ENCODE measurements at regions not wholly inside any gene's neighbourhood (a gene's known extent, or its start where the extent isn't known, plus 50 kb on each side); places are given as distances from the start of the nearest gene placed in this dataset.

- DNase-seq (ENCODE audit: low read depth) = no peak
- TF ChIP-seq, protein P1, sequence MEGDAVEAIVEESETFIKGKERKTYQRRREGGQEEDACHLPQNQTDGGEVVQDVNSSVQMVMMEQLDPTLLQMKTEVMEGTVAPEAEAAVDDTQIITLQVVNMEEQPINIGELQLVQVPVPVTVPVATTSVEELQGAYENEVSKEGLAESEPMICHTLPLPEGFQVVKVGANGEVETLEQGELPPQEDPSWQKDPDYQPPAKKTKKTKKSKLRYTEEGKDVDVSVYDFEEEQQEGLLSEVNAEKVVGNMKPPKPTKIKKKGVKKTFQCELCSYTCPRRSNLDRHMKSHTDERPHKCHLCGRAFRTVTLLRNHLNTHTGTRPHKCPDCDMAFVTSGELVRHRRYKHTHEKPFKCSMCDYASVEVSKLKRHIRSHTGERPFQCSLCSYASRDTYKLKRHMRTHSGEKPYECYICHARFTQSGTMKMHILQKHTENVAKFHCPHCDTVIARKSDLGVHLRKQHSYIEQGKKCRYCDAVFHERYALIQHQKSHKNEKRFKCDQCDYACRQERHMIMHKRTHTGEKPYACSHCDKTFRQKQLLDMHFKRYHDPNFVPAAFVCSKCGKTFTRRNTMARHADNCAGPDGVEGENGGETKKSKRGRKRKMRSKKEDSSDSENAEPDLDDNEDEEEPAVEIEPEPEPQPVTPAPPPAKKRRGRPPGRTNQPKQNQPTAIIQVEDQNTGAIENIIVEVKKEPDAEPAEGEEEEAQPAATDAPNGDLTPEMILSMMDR (IDR thresholded peaks at IDR 0.05; ENCODE audit: control insufficient read depth, insufficient read depth, low read depth, low read length, missing control alignments) = no peak
- H3K4me3 ChIP-seq (ENCODE audit: control insufficient read depth, low read depth, low read length) = no peak overlapping the region
Measured at GRCh38 chr4:178316211-178316610, 874.0 kb upstream of the AGA start.

DNA sequence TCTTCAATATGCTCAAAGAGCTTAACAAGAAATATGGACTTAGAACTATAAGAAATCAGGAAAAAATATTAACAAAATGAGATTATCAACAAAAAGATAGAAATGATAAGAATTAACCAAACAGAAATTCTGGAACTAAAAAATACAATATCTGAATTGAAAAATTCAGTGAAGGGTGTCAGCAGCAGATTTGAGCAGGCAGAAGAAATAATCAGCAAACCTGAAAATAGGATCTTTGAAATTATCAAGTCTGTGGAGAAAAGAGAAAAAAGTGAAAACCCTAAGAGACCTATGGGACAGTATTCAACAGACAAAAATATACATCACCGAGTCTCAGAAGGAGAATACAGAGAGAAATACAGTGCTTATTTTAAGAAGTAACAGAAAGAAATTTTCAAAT lies 877.8 kb upstream of the AGA start:
- TF ChIP-seq, protein P1 (IDR thresholded peaks at IDR 0.05; ENCODE audit: control insufficient read depth, insufficient read depth, low read depth, low read length, missing control alignments) = no peak
- DNase-seq (ENCODE audit: low read depth) = no peak
- H3K4me3 ChIP-seq (ENCODE audit: control insufficient read depth, low read depth, low read length) = no peak overlapping the region

DNA sequence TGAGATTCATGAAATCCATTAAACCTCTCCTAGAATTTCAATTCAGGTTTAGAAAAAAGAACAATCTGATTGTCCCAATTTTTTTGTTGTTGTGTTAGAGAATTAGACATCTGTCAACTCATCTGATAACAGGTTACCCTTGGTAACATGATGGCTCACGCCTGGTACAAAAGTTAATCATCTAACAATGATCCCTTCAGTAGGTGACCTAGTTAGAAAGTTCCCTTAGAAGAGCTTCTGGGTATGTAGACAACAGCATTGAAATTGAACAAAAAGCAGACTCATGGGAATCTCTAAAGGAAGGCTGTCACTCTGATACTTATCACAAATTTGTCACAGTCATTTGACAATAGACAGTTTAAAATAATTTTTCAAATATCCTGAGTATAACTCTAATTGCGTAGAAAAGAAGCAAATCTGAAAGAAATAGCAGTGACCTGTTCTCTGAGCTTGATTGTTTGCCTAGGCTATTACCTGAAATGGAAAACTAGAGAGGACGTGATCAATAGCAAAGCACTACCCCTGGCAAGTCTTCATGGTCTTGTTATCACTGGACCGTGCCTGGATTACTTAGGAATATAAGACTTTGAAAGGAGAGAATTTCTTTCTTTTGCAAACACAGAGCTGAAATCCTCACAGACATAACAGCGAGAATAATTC lies 880.4 kb upstream of the AGA start:
- no peak for DNase-seq (ENCODE audit: low read depth)
- TF ChIP-seq, protein P1 (IDR thresholded peaks at IDR 0.05; ENCODE audit: control insufficient read depth, insufficient read depth, low read depth, low read length, missing control alignments) = no peak
- no peak overlapping the region for H3K4me3 ChIP-seq (ENCODE audit: control insufficient read depth, low read depth, low read length)

- no peak overlapping the region for H3K4me3 ChIP-seq (ENCODE audit: control insufficient read depth, low read depth, low read length)
- no peak for DNase-seq (ENCODE audit: low read depth)
- TF ChIP-seq, protein P1 (IDR thresholded peaks at IDR 0.05; ENCODE audit: control insufficient read depth, insufficient read depth, low read depth, low read length, missing control alignments) = no peak
Measured at GRCh38 chr4:178329226-178329872, 887.1 kb upstream of the AGA start.

DNA sequence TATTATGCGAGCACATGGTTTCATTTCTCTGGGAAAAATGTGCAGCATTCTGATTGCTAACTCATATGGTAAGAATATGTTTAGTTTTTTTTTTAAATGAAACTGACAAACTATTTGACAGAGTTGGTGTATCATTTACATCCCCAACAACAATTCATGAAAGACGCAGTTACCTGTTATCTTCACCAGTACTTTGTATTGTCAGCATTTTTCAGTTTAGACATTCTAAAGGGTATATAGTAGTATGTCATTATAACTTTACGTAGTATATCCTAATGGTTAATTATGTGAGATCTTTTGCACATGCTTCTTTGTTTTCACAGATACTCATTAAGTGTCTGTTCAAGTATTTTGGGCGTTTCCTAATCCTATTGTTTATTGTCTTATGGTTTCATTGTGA lies 891.1 kb upstream of the AGA start:
- TF ChIP-seq, protein P1 (IDR thresholded peaks at IDR 0.05; ENCODE audit: control insufficient read depth, insufficient read depth, low read depth, low read length, missing control alignments) = no peak
- H3K4me3 ChIP-seq (ENCODE audit: control insufficient read depth, low read depth, low read length) = no peak overlapping the region
- no peak for DNase-seq (ENCODE audit: low read depth)

- TF ChIP-seq, protein P1 (IDR thresholded peaks at IDR 0.05; ENCODE audit: control insufficient read depth, insufficient read depth, low read depth, low read length, missing control alignments) = no peak
- no peak overlapping the region for H3K4me3 ChIP-seq (ENCODE audit: control insufficient read depth, low read depth, low read length)
- no peak for DNase-seq (ENCODE audit: low read depth)
Measured at GRCh38 chr4:178339769-178340168, 897.5 kb upstream of the AGA start.

Data from AG09309 (cell line).